ENCODE measurements at regions not wholly inside any gene's neighbourhood (a gene's known extent, or its start where the extent isn't known, plus 50 kb on each side); places are given as distances from the start of the nearest gene placed in this dataset.

GRCh38 chr2:14398641-14399040 lies 233.9 kb upstream of the LRATD1 start:
- DNase-seq: no peak

- no peak for DNase-seq
Observed at GRCh38 chr2:14401873-14402272, 230.6 kb upstream of the LRATD1 start.

DNA sequence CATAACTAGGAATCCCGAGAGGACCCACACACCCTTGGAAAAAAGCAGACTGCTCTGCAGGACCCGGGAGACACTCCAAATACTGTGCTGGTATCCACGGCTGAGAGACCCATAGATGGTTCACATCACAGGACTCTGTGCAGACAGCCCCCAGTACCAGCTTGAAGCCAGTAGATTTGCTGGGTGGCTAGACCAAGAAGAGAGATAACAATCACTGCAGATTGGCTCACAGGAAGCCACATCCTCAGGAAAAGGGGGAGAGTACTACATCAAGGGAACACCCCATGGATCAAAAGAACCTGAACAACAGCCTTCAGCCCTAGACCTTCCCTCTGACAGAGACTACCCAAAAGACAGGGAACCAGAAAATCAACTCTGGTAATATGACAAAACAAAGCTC lies 223.8 kb upstream of the LRATD1 start:
- DNase-seq: no peak

DNA sequence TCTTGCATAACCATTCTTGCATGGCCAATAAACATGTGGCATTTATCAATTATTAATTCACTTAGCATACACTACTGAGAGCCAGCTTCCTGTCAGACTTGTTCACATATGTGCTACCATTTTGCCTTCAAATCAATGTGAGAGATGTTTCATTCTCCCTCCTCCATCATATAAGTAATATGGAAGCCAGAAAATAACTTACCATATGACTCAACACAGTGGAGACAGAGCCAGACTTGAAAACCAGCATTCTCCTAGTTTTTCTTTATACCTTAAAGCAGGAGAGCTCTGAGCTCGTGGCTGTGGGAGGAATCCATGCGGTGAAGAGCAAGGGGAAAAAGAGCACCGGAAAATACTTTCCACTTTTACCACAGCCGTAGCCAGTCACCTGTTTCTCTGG lies 215.0 kb upstream of the LRATD1 start:
- no peak for DNase-seq

GRCh38 chr2:14418115-14418514 lies 214.4 kb upstream of the LRATD1 start:
- no peak for DNase-seq

GRCh38 chr2:14420851-14421250 lies 211.7 kb upstream of the LRATD1 start:
- DNase-seq: no peak

- no peak for DNase-seq
Observed at GRCh38 chr2:14422426-14422825, 210.1 kb upstream of the LRATD1 start.

DNA sequence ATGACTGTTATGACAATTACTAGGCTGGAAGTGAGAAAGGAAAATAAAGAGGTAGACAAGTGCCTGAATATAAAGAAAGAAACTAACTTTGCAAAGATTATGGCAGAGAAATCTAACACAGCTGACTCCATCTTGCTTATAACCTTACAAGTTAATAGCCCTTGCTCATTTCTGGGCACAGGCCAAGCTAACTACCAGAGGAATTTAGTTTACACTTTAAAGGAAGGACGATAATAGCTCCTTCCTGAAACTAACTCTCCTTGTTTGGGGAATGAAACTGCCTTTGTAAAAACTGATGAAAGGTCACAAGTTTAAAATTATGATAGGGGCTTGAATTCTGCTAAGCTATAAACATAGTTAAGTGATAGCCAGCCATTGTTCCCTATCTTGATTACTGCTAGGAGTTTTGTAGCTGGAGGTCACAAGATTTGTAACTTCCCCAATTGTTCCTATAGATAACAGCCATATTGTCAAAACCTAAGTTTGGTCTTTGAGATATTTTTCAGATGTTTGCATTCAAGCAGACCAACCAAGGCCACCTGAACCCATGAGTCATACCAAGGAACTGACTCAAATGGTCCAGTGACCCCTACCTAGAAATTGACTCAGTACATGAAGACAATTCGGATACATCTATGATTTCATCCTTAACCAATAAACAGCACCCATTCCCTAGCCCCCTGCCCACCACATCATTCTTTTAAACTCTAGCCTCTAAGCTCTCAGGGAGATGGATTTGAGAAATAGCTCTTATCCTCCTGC lies 209.2 kb upstream of the LRATD1 start:
- no peak for DNase-seq

GRCh38 chr2:14424478-14425390 lies 207.8 kb upstream of the LRATD1 start:
- DNase-seq: no peak

DNA sequence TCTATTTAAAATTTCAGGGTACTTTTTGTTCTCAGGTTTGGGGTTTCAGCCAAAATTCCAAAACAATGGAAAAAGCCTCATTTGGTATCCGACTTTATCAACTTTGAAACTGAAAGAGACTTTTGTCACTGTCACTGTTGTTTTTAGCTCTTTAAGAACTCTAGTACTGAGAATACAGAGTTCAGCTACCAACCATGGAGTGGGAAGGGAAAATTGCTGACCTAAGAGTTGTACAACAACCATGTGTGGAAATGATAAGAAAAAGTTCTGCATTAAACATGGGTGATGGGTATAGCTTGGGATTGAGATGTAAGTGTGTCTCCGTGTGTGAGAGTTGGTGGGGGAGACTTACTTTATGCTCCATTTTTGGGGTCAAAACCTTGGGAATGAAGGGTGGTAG lies 206.6 kb upstream of the LRATD1 start:
- DNase-seq: no peak

GRCh38 chr2:14428056-14428455 lies 204.5 kb upstream of the LRATD1 start:
- peak in 1 of 56 donors; percentile 6 for DNase-seq

- no peak for DNase-seq
Observed at GRCh38 chr2:14433946-14434495, 198.5 kb upstream of the LRATD1 start.

DNA sequence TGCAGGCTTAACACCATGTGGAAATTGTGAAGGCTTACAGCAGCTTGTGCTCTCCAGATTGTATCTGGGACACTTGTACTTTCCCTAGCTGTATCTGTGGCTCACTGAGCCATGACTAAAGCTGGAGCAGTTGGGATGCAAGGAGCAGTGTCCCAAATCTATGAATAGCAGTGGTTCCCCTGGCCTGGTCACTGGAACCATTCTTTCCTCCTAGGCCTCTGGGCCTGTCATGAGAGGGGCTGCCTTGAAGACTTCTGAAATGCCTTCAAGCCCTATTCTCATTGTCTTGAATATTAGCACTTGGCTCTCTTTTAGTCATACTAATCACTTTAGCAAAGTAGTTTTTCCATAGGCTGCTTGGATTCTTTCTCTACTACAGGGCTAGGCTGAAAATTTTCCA lies 186.8 kb upstream of the LRATD1 start:
- DNase-seq: no peak

GRCh38 chr2:14448340-14448739 lies 184.2 kb upstream of the LRATD1 start:
- no peak for DNase-seq

DNA sequence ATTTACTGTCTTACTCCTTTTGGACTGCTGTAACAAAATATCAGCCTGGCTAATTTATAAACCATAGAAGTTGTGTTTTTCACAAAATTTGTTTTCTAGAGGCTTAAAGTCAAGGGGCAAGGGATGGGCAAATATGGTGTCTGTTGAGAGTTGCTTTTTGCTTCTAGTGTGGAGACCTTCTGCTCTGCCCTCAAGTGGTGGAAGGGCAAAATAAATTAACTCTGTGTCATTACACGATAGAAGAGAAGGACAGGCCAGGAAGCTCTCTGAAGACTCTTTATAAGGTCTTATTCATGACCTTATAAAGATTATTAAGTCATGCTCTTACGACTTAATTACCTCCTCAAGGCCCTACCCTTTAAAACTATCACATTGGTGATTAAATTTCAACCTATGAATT lies 181.2 kb upstream of the LRATD1 start:
- DNase-seq: no peak

DNA sequence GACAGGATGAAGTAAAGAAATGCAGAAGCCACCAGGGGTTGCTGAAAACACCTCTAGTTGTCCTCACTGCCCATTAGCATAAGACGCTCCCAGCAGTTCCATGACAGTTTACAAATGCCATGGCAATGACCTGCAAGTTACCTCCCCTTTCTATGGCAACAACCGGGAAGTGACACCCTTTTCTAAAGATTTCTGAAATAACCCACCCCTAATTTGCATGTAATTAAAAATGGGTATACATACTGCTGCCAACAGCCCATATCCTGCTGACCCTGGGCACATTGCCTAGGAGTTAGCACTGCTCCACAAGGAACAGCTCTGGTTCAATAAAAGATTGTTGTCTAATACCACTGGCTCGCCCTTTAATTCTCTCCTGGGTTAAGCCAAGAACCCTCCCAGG lies 178.3 kb upstream of the LRATD1 start:
- no peak for DNase-seq

DNA sequence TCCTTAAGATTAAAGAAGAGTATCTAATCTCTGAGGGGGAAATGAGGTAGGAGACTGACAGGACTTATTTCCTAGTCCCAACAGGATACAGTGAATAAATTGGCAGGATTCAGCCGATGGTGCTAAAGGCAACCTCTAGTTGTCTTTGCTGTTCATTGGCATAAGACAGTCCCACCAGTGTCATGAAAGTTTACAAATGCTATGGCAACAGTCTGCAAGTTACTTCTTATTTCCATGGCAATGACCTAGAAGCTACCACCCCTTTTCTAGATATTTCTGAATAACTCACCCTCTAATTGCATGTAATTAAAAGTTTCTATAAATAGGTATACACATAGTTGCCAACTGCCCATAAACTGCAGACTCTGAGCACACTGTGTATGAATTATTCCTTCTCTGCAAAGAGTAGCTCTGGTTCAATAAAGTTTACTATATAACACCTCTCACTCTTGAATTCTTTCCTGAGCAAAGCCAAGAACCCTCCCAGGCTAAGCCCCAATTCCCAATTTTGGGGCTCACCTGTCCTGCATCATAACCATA lies 172.7 kb upstream of the LRATD1 start:
- DNase-seq: no peak

- DNase-seq: no peak
Observed at GRCh38 chr2:14475994-14476393, 156.5 kb upstream of the LRATD1 start.

DNA sequence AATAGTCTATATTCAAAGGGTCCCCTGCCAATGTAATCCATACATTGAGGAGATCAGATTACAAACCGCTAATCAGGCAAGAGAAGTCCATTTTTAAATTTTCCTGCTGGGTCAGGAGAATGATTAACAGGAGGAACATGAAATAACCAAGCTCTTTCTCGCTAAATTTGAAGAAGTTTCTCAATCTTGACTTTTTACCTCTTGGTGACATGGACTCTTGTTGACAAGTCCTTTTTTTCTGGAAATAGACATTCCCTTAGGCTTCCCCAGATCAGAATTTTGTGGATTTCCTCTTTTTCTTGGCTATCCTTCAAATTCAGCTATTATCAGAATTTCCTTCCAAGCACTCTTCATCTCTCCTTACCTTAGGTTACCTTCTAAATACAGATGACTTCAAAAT lies 153.0 kb upstream of the LRATD1 start:
- DNase-seq: no peak

DNA sequence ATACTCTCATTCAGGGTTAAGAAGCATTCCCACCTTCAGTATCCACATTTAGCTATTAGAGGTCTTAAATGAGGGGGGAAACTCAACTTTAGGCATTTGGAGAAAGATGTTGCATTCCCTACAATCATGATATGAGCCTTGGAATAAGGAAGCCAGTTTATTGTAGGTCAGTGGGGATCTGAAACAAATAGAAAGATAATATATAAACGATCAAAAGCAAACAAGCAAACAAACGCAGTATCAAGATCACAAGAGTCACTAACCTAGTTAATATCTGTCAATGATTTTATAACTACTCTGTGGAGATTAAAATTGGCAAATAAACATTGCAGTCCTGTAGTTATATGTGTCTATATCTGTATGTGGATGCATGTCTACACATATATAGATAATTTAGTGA lies 152.4 kb upstream of the LRATD1 start:
- no peak for DNase-seq

- DNase-seq: no peak
Observed at GRCh38 chr2:14480906-14481305, 151.6 kb upstream of the LRATD1 start.

- DNase-seq: no peak
Observed at GRCh38 chr2:14492920-14493503, 139.5 kb upstream of the LRATD1 start.

Measured in nucleus accumbens (tissue), 56 donors.